GM23338 (cell line): ENCODE measurements at regions not wholly inside any gene's neighbourhood (a gene's known extent, or its start where the extent isn't known, plus 50 kb on each side); places are given as distances from the start of the nearest gene placed in this dataset.

Experiments used
- ATAC-seq: fragments of 200-7000 bp; cut with Tn5 transposase; 3 replicates; pipeline ENCODE4 v1.9.1; 2020
- DNase-seq: peaks from one replicate; pipeline ENCODE4 v3.0.0-alpha.2; 2015; ENCODE audit warnings: low spot score
- H2AFZ ChIP-seq: fragments of 200-600 bp; sonication (generic); 2 replicates; pipeline ENCODE4 v1.8.0; 2016; ENCODE audit warnings: antibody characterized with exemption, mild to moderate bottlenecking, moderate library complexity
- H3F3A ChIP-seq: fragments of 200-600 bp; sonication (generic); replicated peaks from 2 replicates; pipeline ENCODE4 v1.8.0; 2017; ENCODE audit warnings: antibody characterized with exemption, mixed run types, low read depth
- H3K27ac ChIP-seq: fragments of 200-600 bp; sonication (generic); 2 replicates; pipeline ENCODE4 v1.6.1; 2016; ENCODE audit warnings: low read depth
- H3K27me3 ChIP-seq: fragments of 200-600 bp; sonication (generic); 2 replicates; pipeline ENCODE4 v1.8.0; 2016; ENCODE audit warnings: mild to moderate bottlenecking, mixed run types, moderate library complexity; ENCODE audit not compliant: insufficient read depth
- H3K36me3 ChIP-seq: fragments of 200-600 bp; sonication (generic); 2 replicates; pipeline ENCODE4 v1.8.0; 2016; ENCODE audit warnings: mild to moderate bottlenecking; ENCODE audit not compliant: insufficient read depth
- H3K4me1 ChIP-seq: fragments of 200-600 bp; sonication (generic); 2 replicates; pipeline ENCODE4 v1.8.0; 2016; ENCODE audit warnings: mild to moderate bottlenecking, moderate library complexity; ENCODE audit not compliant: insufficient read depth
- H3K4me2 ChIP-seq: fragments of 200-600 bp; sonication (generic); 2 replicates; pipeline ENCODE4 v1.7.1; 2017; ENCODE audit warnings: mixed run types
- H3K4me3 ChIP-seq: fragments of 200-600 bp; sonication (generic); 2 replicates; pipeline ENCODE4 v1.6.1; 2016; ENCODE audit warnings: mixed run types
- H3K79me2 ChIP-seq: fragments of 200-600 bp; sonication (generic); replicated peaks from 2 replicates; pipeline ENCODE4 v1.8.0; 2017; ENCODE audit warnings: mild to moderate bottlenecking; ENCODE audit not compliant: insufficient read depth
- H3K9me2 ChIP-seq: fragments of 200-600 bp; sonication (generic); 2 replicates; pipeline ENCODE4 v1.8.0; 2017; ENCODE audit not compliant: insufficient read depth
- H4K20me1 ChIP-seq: fragments of 200-600 bp; sonication (generic); replicated peaks from 2 replicates; pipeline ENCODE4 v1.8.0; 2017; ENCODE audit warnings: mild to moderate bottlenecking; ENCODE audit not compliant: insufficient read depth
- H3K27ac Mint-ChIP-seq: 2 replicates; pipeline ENCODE4 v1.8.0; 2020; ENCODE audit warnings: inconsistent platforms, mild to moderate bottlenecking, moderate library complexity, mixed read lengths
- H3K27me3 Mint-ChIP-seq: 3 replicates; pipeline ENCODE4 v1.8.0; 2022; ENCODE audit warnings: low read depth, mild to moderate bottlenecking, moderate library complexity, mixed read lengths, inconsistent platforms; ENCODE audit not compliant: insufficient read depth, poor library complexity
- H3K36me3 Mint-ChIP-seq: 3 replicates; pipeline ENCODE4 v1.8.0; 2021; ENCODE audit warnings: low read depth, mild to moderate bottlenecking, inconsistent platforms, moderate library complexity, mixed read lengths
- H3K4me1 Mint-ChIP-seq: 3 replicates; pipeline ENCODE4 v1.8.0; 2020; ENCODE audit warnings: mild to moderate bottlenecking, inconsistent platforms, mixed read lengths
- H3K4me3 Mint-ChIP-seq: 3 replicates; pipeline ENCODE4 v1.8.0; 2021; ENCODE audit warnings: moderate library complexity, mild to moderate bottlenecking, inconsistent platforms, mixed read lengths
- H3K9me3 Mint-ChIP-seq: 3 replicates; pipeline ENCODE4 v1.8.0; 2020; ENCODE audit warnings: moderate library complexity, mild to moderate bottlenecking, inconsistent platforms, mixed read lengths
- CREB1 ChIP-seq: fragments of 250-450 bp; sonication (Bioruptor Pico); IDR thresholded peaks from 2 replicates; pipeline ENCODE4 v1.5.0; 2020; ENCODE audit warnings: low read depth, mild to moderate bottlenecking, moderate library complexity
- EZH2 ChIP-seq: fragments of 200-600 bp; sonication (generic); IDR thresholded peaks from one replicate; pipeline ENCODE4 v1.8.0; 2017; ENCODE audit warnings: antibody characterized with exemption, mild to moderate bottlenecking, low read depth; ENCODE audit not compliant: unreplicated experiment
- EZH2phosphoT487 ChIP-seq: fragments of 200-600 bp; sonication (generic); IDR thresholded peaks from one replicate; pipeline ENCODE4 v1.8.1; 2018; ENCODE audit warnings: antibody characterized with exemption; ENCODE audit not compliant: unreplicated experiment
- JUNB ChIP-seq: IDR thresholded peaks from one replicate; pipeline ENCODE4 v1.6.1; 2016; ENCODE audit warnings: antibody characterized with exemption; ENCODE audit not compliant: unreplicated experiment
- NANOG ChIP-seq: IDR thresholded peaks from 2 replicates; pipeline ENCODE4 v1.6.1; 2016; ENCODE audit warnings: antibody characterized with exemption, borderline replicate concordance
- POLR2AphosphoS5 ChIP-seq: IDR thresholded peaks from 2 replicates; pipeline ENCODE4 v1.6.1; 2016; ENCODE audit warnings: antibody characterized with exemption, low read depth
- STAT1 ChIP-seq: IDR thresholded peaks from one replicate; pipeline ENCODE4 v1.6.1; 2016; ENCODE audit warnings: antibody characterized with exemption; ENCODE audit not compliant: unreplicated experiment
- ZNF114 ChIP-seq: fragments of 250-450 bp; sonication (Bioruptor Pico); IDR thresholded peaks from 2 replicates; pipeline ENCODE4 v1.5.0; 2020; ENCODE audit warnings: mild to moderate bottlenecking, moderate library complexity
- ZNF331 ChIP-seq: fragments of 250-450 bp; sonication (Bioruptor Pico); IDR thresholded peaks from 2 replicates; pipeline ENCODE4 v1.5.0; 2020; ENCODE audit warnings: low read depth, mild to moderate bottlenecking, moderate library complexity
- TF ChIP-seq, protein P1 (sequence below): IDR thresholded peaks from one replicate; pipeline ENCODE4 v1.6.1; 2018; ENCODE audit warnings: antibody characterized with exemption; ENCODE audit not compliant: unreplicated experiment
- TF ChIP-seq, protein P2 (sequence below): IDR thresholded peaks from 2 replicates; pipeline ENCODE4 v1.6.1; 2016; ENCODE audit warnings: antibody characterized with exemption
- TF ChIP-seq, protein P3 (sequence below): fragments of 250-450 bp; sonication (Bioruptor Pico); IDR thresholded peaks from 2 replicates; pipeline ENCODE4 v1.5.0; 2020; ENCODE audit warnings: mild to moderate bottlenecking, moderate library complexity
- TF ChIP-seq, protein P4 (sequence below), 2 experiments: fragments of 200-600 bp in 1 of 2; sonication (generic) in 1 of 2; conservative IDR thresholded peaks; 2 replicates each; pipeline versions ENCODE4 v1.5.1 to v1.6.1; 2016 to 2017; ENCODE audit warnings: antibody characterized with exemption in 2 of 2, low read depth in 2 of 2, mild to moderate bottlenecking in 2 of 2, moderate library complexity in 1 of 2

DNA sequence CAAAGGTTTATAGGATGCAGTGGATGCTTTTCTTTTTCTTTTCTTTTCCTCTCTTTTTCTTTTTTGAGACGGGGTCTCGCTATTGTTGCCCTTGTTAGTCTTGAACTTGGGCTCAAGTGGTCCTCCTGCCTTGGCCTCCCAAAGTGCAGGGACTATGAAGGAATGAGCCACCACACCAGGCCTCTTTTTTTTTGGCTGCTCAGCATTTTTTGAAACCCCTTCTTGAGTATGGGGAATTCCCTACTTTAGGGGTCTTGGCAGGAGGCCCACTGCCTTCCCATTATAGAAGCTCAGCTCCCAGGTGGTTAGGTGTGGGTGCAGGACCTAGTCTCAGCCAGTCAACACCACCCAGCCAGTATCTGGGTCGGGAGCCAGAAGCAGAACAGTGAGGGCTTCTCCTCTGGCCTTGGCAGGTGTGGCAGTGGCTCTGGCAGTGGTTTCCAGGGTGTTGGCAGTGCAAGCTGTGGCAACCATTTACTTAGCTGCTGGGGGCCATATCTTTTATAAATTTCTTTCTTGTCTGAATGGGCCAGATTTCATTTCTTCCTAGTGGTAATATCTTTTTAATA is 51.4 kb upstream of the ACYP2 start:
- no peak overlapping the region for H3K27ac ChIP-seq

More for the DNA sequence above, 51.4 kb upstream of the ACYP2 start:
- Mint-ChIP-seq H3K4me3 (no peak overlapping the region), H3K27me3 (no peaks in the 10 kb centered on the region), H3K9me3 (peaks cover 10% of the 10 kb centered on the region), H3K36me3 (peaks cover 4% of the 10 kb centered on the region), H3K4me1 (no peaks in the 10 kb centered on the region), H3K27ac (no peak overlapping the region)
- ATAC-seq: no peak
- DNase-seq: no peak
- no peak for TF ChIP-seq POLR2AphosphoS5
- TF ChIP-seq, protein P1, sequence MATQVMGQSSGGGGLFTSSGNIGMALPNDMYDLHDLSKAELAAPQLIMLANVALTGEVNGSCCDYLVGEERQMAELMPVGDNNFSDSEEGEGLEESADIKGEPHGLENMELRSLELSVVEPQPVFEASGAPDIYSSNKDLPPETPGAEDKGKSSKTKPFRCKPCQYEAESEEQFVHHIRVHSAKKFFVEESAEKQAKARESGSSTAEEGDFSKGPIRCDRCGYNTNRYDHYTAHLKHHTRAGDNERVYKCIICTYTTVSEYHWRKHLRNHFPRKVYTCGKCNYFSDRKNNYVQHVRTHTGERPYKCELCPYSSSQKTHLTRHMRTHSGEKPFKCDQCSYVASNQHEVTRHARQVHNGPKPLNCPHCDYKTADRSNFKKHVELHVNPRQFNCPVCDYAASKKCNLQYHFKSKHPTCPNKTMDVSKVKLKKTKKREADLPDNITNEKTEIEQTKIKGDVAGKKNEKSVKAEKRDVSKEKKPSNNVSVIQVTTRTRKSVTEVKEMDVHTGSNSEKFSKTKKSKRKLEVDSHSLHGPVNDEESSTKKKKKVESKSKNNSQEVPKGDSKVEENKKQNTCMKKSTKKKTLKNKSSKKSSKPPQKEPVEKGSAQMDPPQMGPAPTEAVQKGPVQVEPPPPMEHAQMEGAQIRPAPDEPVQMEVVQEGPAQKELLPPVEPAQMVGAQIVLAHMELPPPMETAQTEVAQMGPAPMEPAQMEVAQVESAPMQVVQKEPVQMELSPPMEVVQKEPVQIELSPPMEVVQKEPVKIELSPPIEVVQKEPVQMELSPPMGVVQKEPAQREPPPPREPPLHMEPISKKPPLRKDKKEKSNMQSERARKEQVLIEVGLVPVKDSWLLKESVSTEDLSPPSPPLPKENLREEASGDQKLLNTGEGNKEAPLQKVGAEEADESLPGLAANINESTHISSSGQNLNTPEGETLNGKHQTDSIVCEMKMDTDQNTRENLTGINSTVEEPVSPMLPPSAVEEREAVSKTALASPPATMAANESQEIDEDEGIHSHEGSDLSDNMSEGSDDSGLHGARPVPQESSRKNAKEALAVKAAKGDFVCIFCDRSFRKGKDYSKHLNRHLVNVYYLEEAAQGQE: no peak
- TF ChIP-seq ZNF331 (CRISPR knock-in tag): no peak
- TF ChIP-seq STAT1: no peak
- no peak for TF ChIP-seq CREB1 (CRISPR knock-in tag)
- no peak for TF ChIP-seq EZH2phosphoT487
- TF ChIP-seq, protein P2, sequence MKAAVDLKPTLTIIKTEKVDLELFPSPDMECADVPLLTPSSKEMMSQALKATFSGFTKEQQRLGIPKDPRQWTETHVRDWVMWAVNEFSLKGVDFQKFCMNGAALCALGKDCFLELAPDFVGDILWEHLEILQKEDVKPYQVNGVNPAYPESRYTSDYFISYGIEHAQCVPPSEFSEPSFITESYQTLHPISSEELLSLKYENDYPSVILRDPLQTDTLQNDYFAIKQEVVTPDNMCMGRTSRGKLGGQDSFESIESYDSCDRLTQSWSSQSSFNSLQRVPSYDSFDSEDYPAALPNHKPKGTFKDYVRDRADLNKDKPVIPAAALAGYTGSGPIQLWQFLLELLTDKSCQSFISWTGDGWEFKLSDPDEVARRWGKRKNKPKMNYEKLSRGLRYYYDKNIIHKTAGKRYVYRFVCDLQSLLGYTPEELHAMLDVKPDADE: no peak
- no peak for TF ChIP-seq NANOG
- TF ChIP-seq JUNB: no peak
- TF ChIP-seq, protein P3, sequence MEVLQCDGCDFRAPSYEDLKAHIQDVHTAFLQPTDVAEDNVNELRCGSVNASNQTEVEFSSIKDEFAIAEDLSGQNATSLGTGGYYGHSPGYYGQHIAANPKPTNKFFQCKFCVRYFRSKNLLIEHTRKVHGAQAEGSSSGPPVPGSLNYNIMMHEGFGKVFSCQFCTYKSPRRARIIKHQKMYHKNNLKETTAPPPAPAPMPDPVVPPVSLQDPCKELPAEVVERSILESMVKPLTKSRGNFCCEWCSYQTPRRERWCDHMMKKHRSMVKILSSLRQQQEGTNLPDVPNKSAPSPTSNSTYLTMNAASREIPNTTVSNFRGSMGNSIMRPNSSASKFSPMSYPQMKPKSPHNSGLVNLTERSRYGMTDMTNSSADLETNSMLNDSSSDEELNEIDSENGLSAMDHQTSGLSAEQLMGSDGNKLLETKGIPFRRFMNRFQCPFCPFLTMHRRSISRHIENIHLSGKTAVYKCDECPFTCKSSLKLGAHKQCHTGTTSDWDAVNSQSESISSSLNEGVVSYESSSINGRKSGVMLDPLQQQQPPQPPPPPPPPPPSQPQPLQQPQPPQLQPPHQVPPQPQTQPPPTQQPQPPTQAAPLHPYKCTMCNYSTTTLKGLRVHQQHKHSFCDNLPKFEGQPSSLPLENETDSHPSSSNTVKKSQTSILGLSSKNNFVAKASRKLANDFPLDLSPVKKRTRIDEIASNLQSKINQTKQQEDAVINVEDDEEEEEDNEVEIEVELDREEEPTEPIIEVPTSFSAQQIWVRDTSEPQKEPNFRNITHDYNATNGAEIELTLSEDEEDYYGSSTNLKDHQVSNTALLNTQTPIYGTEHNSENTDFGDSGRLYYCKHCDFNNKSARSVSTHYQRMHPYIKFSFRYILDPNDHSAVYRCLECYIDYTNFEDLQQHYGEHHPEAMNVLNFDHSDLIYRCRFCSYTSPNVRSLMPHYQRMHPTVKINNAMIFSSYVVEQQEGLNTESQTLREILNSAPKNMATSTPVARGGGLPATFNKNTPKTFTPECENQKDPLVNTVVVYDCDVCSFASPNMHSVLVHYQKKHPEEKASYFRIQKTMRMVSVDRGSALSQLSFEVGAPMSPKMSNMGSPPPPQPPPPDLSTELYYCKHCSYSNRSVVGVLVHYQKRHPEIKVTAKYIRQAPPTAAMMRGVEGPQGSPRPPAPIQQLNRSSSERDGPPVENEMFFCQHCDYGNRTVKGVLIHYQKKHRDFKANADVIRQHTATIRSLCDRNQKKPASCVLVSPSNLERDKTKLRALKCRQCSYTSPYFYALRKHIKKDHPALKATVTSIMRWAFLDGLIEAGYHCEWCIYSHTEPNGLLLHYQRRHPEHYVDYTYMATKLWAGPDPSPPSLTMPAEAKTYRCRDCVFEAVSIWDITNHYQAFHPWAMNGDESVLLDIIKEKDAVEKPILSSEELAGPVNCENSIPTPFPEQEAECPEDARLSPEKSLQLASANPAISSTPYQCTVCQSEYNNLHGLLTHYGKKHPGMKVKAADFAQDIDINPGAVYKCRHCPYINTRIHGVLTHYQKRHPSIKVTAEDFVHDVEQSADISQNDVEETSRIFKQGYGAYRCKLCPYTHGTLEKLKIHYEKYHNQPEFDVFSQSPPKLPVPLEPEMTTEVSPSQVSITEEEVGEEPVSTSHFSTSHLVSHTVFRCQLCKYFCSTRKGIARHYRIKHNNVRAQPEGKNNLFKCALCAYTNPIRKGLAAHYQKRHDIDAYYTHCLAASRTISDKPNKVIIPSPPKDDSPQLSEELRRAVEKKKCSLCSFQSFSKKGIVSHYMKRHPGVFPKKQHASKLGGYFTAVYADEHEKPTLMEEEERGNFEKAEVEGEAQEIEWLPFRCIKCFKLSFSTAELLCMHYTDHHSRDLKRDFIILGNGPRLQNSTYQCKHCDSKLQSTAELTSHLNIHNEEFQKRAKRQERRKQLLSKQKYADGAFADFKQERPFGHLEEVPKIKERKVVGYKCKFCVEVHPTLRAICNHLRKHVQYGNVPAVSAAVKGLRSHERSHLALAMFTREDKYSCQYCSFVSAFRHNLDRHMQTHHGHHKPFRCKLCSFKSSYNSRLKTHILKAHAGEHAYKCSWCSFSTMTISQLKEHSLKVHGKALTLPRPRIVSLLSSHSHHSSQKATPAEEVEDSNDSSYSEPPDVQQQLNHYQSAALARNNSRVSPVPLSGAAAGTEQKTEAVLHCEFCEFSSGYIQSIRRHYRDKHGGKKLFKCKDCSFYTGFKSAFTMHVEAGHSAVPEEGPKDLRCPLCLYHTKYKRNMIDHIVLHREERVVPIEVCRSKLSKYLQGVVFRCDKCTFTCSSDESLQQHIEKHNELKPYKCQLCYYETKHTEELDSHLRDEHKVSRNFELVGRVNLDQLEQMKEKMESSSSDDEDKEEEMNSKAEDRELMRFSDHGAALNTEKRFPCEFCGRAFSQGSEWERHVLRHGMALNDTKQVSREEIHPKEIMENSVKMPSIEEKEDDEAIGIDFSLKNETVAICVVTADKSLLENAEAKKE (CRISPR knock-in tag): no peak
- TF ChIP-seq EZH2: no peak
- TF ChIP-seq, protein P4, sequence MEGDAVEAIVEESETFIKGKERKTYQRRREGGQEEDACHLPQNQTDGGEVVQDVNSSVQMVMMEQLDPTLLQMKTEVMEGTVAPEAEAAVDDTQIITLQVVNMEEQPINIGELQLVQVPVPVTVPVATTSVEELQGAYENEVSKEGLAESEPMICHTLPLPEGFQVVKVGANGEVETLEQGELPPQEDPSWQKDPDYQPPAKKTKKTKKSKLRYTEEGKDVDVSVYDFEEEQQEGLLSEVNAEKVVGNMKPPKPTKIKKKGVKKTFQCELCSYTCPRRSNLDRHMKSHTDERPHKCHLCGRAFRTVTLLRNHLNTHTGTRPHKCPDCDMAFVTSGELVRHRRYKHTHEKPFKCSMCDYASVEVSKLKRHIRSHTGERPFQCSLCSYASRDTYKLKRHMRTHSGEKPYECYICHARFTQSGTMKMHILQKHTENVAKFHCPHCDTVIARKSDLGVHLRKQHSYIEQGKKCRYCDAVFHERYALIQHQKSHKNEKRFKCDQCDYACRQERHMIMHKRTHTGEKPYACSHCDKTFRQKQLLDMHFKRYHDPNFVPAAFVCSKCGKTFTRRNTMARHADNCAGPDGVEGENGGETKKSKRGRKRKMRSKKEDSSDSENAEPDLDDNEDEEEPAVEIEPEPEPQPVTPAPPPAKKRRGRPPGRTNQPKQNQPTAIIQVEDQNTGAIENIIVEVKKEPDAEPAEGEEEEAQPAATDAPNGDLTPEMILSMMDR (conservative IDR thresholded peaks at IDR 0.05; ENCODE audit: low read depth in 2 of 2): no peak
- no peak for TF ChIP-seq ZNF114 (CRISPR knock-in tag)
- Histone ChIP-seq H3F3A (no peaks in the 10 kb centered on the region), H3K27me3 (no peaks in the 10 kb centered on the region), H3K4me2 (no peak overlapping the region), H3K36me3 (no peaks in the 10 kb centered on the region), H4K20me1 (no peaks in the 10 kb centered on the region), H3K4me3 (no peak overlapping the region), H3K4me1 (no peaks in the 10 kb centered on the region), H2AFZ (no peak overlapping the region), H3K79me2 (no peaks in the 10 kb centered on the region), H3K9me2 (no peaks in the 10 kb centered on the region)
